SK-N-SH treated with all-trans-retinoic acid at 6 μM for 48 hours (cell line): ENCODE measurements at regions not wholly inside any gene's neighbourhood (a gene's known extent, or its start where the extent isn't known, plus 50 kb on each side); places are given as distances from the start of the nearest gene placed in this dataset.

ENCODE experiments used
- ATAC-seq: fragments of 200-7000 bp; cut with Tn5 transposase; 3 replicates; pipeline ENCODE4 v1.9.1; 2020; ENCODE audit warnings: mild to moderate bottlenecking, moderate library complexity
- ARNTL ChIP-seq: fragments of 450-650 bp; formaldehyde crosslinking; IDR thresholded peaks from 2 replicates; pipeline ENCODE4 v1.5.0; 2020; ENCODE audit warnings: low read depth, mild to moderate bottlenecking, moderate library complexity, borderline replicate concordance
- BACH2 ChIP-seq: fragments of 250-450 bp; sonication (Bioruptor Pico); IDR thresholded peaks from 2 replicates; pipeline ENCODE4 v1.9.0; 2021; ENCODE audit warnings: mild to moderate bottlenecking, borderline replicate concordance
- CSDC2 ChIP-seq: fragments of 250-450 bp; sonication (Bioruptor Pico); IDR thresholded peaks from 2 replicates; pipeline ENCODE4 v1.5.0; 2020; ENCODE audit warnings: mild to moderate bottlenecking, moderate library complexity
- ESRRG ChIP-seq: fragments of 250-450 bp; sonication (Bioruptor Pico); IDR thresholded peaks from 2 replicates; pipeline ENCODE4 v1.6.1; 2021; ENCODE audit warnings: mild to moderate bottlenecking
- ISL1 ChIP-seq: fragments of 250-450 bp; sonication (Bioruptor Pico); IDR thresholded peaks from 2 replicates; pipeline ENCODE4 v2.1.2; 2022; ENCODE audit warnings: mild to moderate bottlenecking, moderate library complexity
- OSR1 ChIP-seq: fragments of 250-450 bp; sonication (Bioruptor Pico); IDR thresholded peaks from 2 replicates; pipeline ENCODE4 v1.8.0; 2022; ENCODE audit warnings: moderate library complexity, mild to moderate bottlenecking, inconsistent platforms
- PPARA ChIP-seq: fragments of 250-450 bp; sonication (Bioruptor Pico); IDR thresholded peaks from 2 replicates; pipeline ENCODE4 v1.5.0; 2020; ENCODE audit warnings: mild to moderate bottlenecking, borderline replicate concordance
- RARB ChIP-seq: fragments of 250-450 bp; sonication (Bioruptor Pico); IDR thresholded peaks from 2 replicates; pipeline ENCODE4 v1.8.0; 2021; ENCODE audit warnings: mild to moderate bottlenecking, moderate library complexity
- SNAI2 ChIP-seq: fragments of 250-450 bp; sonication (Bioruptor Pico); IDR thresholded peaks from 2 replicates; pipeline ENCODE4 v1.5.0; 2020; ENCODE audit warnings: mild to moderate bottlenecking, moderate library complexity
- TCF4 ChIP-seq: fragments of 250-450 bp; sonication (Bioruptor Pico); IDR thresholded peaks from 2 replicates; pipeline ENCODE4 v1.8.0; 2021; ENCODE audit warnings: mild to moderate bottlenecking, moderate library complexity, borderline replicate concordance
- TOX ChIP-seq: fragments of 250-450 bp; sonication (Bioruptor Pico); IDR thresholded peaks from 2 replicates; pipeline ENCODE4 v1.8.0; 2021; ENCODE audit warnings: mild to moderate bottlenecking, moderate library complexity, borderline replicate concordance
- ZC3H10 ChIP-seq: fragments of 250-450 bp; sonication (Bioruptor Pico); IDR thresholded peaks from 2 replicates; pipeline ENCODE4 v1.5.1; 2021; ENCODE audit warnings: mild to moderate bottlenecking, moderate library complexity
- ZFP30 ChIP-seq: fragments of 450-650 bp; formaldehyde crosslinking; IDR thresholded peaks from 2 replicates; pipeline ENCODE4 v1.5.0; 2022; ENCODE audit warnings: mild to moderate bottlenecking, moderate library complexity
- ZNF565 ChIP-seq: fragments of 450-650 bp; formaldehyde crosslinking; conservative IDR thresholded peaks from 2 replicates; pipeline ENCODE4 v1.5.0; 2020; ENCODE audit warnings: low read depth, mild to moderate bottlenecking, moderate library complexity
- TF ChIP-seq, protein P1 (sequence below): fragments of 250-450 bp; sonication (Bioruptor Pico); IDR thresholded peaks from 2 replicates; pipeline ENCODE4 v1.5.1; 2020; ENCODE audit warnings: low read depth, mild to moderate bottlenecking, moderate library complexity
- TF ChIP-seq, protein P2 (sequence below): fragments of 250-450 bp; sonication (Bioruptor Pico); IDR thresholded peaks from 2 replicates; pipeline ENCODE4 v1.5.1; 2021; ENCODE audit warnings: mild to moderate bottlenecking, moderate library complexity
- TF ChIP-seq, protein P3 (sequence below): fragments of 250-450 bp; sonication (Bioruptor Pico); IDR thresholded peaks from 2 replicates; pipeline ENCODE4 v1.5.0; 2020; ENCODE audit warnings: mild to moderate bottlenecking, moderate library complexity
- TF ChIP-seq, protein P4 (sequence below): fragments of 250-450 bp; sonication (Bioruptor Pico); IDR thresholded peaks from 2 replicates; pipeline ENCODE4 v1.8.0; 2020; ENCODE audit warnings: mild to moderate bottlenecking, moderate library complexity, borderline replicate concordance
- TF ChIP-seq, protein P5 (sequence below): fragments of 250-450 bp; sonication (Bioruptor Pico); IDR thresholded peaks from 2 replicates; pipeline ENCODE4 v1.8.0; 2021; ENCODE audit warnings: low read depth, mild to moderate bottlenecking, moderate library complexity, borderline replicate concordance

DNA sequence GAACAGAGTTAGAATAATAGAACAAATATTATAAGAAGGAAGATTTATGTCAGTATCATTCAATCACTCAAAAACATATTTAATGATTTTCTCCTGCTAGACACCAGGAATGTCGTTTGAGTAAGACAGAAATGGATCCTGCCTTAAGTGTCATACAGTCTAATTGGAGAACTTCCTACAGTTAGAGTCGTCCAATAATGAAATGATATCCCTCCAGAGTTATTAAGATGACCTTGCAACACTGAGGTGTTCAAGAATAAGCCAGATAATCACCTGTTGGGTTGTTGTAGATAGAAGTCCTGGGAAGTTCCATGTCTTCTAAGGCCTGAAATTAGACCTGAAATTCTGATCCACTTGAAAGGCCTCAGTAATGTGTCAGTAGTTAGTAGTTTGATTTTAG is 132.3 kb downstream of the SLC38A4 start:
- ATAC-seq, result no peak
- TF ChIP-seq, protein P1, sequence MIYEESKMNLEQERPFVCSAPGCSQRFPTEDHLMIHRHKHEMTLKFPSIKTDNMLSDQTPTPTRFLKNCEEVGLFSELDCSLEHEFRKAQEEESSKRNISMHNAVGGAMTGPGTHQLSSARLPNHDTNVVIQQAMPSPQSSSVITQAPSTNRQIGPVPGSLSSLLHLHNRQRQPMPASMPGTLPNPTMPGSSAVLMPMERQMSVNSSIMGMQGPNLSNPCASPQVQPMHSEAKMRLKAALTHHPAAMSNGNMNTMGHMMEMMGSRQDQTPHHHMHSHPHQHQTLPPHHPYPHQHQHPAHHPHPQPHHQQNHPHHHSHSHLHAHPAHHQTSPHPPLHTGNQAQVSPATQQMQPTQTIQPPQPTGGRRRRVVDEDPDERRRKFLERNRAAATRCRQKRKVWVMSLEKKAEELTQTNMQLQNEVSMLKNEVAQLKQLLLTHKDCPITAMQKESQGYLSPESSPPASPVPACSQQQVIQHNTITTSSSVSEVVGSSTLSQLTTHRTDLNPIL (CRISPR knock-in tag), result no peak
- no peak for TF ChIP-seq TOX (CRISPR knock-in tag)
- no peak for TF ChIP-seq ZNF565
- TF ChIP-seq, protein P2, sequence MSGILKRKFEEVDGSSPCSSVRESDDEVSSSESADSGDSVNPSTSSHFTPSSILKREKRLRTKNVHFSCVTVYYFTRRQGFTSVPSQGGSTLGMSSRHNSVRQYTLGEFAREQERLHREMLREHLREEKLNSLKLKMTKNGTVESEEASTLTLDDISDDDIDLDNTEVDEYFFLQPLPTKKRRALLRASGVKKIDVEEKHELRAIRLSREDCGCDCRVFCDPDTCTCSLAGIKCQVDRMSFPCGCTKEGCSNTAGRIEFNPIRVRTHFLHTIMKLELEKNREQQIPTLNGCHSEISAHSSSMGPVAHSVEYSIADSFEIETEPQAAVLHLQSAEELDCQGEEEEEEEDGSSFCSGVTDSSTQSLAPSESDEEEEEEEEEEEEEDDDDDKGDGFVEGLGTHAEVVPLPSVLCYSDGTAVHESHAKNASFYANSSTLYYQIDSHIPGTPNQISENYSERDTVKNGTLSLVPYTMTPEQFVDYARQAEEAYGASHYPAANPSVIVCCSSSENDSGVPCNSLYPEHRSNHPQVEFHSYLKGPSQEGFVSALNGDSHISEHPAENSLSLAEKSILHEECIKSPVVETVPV (CRISPR knock-in tag), result no peak
- no peak for TF ChIP-seq ESRRG (CRISPR knock-in tag)
- TF ChIP-seq CSDC2 (CRISPR knock-in tag), result no peak
- no peak for TF ChIP-seq SNAI2 (CRISPR knock-in tag)
- TF ChIP-seq ZFP30, result no peak
- no peak for TF ChIP-seq PPARA (CRISPR knock-in tag)
- TF ChIP-seq ARNTL, result no peak

DNA sequence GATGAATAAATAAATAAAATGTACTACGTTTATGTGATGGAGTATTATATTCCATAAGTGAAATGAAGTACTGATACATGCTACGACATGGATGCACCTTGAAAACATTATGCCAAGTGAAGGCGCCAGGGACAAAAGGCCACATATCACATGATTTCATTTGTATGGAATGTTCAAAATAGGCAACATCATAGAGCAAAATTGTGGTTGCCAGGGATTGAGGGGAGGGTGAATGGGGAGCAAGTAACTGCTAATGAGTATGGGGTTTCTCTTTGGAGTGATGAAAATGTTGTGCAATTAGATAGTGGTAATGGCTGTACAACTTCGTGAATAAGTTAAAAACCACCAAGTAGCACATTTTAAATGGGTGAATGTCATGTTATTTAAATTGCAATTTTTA is 132.8 kb downstream of the SLC38A4 start:
- TF ChIP-seq ZFP30 (no peak), BACH2 (CRISPR knock-in tag) (no peak)
- ATAC-seq, result no peak

DNA sequence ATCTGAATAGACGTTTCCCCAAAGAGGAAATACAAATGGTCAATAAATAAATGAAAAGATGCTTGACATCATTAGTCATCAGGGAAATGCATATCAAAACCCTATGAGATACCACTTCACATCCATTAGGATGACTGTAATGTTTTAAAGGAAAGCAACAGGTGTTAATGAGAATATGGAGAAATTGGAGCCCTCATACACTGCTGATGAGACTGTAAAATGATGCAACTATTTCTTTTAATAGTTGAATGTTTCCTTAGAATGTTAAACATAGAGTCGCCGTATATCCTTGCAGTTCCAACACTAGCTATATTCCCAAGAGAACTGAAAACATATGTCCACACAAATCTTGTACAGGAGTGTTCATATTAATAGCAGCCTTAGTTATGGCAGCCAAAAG is 133.2 kb downstream of the SLC38A4 start:
- ATAC-seq, result no peak
- TF ChIP-seq, protein P1 (CRISPR knock-in tag), result no peak
- no peak for TF ChIP-seq ISL1 (CRISPR knock-in tag)
- TF ChIP-seq OSR1 (CRISPR knock-in tag), result no peak
- TF ChIP-seq ZNF565, result no peak
- no peak for TF ChIP-seq RARB
- TF ChIP-seq, protein P3, sequence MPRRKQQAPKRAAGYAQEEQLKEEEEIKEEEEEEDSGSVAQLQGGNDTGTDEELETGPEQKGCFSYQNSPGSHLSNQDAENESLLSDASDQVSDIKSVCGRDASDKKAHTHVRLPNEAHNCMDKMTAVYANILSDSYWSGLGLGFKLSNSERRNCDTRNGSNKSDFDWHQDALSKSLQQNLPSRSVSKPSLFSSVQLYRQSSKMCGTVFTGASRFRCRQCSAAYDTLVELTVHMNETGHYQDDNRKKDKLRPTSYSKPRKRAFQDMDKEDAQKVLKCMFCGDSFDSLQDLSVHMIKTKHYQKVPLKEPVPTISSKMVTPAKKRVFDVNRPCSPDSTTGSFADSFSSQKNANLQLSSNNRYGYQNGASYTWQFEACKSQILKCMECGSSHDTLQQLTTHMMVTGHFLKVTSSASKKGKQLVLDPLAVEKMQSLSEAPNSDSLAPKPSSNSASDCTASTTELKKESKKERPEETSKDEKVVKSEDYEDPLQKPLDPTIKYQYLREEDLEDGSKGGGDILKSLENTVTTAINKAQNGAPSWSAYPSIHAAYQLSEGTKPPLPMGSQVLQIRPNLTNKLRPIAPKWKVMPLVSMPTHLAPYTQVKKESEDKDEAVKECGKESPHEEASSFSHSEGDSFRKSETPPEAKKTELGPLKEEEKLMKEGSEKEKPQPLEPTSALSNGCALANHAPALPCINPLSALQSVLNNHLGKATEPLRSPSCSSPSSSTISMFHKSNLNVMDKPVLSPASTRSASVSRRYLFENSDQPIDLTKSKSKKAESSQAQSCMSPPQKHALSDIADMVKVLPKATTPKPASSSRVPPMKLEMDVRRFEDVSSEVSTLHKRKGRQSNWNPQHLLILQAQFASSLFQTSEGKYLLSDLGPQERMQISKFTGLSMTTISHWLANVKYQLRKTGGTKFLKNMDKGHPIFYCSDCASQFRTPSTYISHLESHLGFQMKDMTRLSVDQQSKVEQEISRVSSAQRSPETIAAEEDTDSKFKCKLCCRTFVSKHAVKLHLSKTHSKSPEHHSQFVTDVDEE (CRISPR knock-in tag), result no peak
- TF ChIP-seq, protein P4, sequence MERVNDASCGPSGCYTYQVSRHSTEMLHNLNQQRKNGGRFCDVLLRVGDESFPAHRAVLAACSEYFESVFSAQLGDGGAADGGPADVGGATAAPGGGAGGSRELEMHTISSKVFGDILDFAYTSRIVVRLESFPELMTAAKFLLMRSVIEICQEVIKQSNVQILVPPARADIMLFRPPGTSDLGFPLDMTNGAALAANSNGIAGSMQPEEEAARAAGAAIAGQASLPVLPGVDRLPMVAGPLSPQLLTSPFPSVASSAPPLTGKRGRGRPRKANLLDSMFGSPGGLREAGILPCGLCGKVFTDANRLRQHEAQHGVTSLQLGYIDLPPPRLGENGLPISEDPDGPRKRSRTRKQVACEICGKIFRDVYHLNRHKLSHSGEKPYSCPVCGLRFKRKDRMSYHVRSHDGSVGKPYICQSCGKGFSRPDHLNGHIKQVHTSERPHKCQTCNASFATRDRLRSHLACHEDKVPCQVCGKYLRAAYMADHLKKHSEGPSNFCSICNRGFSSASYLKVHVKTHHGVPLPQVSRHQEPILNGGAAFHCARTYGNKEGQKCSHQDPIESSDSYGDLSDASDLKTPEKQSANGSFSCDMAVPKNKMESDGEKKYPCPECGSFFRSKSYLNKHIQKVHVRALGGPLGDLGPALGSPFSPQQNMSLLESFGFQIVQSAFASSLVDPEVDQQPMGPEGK, result no peak
- TF ChIP-seq, protein P5, sequence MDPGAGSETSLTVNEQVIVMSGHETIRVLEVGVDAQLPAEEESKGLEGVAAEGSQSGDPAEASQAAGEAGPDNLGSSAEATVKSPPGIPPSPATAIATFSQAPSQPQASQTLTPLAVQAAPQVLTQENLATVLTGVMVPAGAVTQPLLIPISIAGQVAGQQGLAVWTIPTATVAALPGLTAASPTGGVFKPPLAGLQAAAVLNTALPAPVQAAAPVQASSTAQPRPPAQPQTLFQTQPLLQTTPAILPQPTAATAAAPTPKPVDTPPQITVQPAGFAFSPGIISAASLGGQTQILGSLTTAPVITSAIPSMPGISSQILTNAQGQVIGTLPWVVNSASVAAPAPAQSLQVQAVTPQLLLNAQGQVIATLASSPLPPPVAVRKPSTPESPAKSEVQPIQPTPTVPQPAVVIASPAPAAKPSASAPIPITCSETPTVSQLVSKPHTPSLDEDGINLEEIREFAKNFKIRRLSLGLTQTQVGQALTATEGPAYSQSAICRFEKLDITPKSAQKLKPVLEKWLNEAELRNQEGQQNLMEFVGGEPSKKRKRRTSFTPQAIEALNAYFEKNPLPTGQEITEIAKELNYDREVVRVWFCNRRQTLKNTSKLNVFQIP (CRISPR knock-in tag), result no peak
- no peak for TF ChIP-seq ARNTL
- no peak for TF ChIP-seq ZFP30
- TF ChIP-seq, protein P2 (CRISPR knock-in tag), result no peak
- no peak for TF ChIP-seq TCF4
- no peak for TF ChIP-seq SNAI2 (CRISPR knock-in tag)
- no peak for TF ChIP-seq ZC3H10
